Brain microvascular endothelial cell (primary cell): ENCODE measurements at regions not wholly inside any gene's neighbourhood (a gene's known extent, or its start where the extent isn't known, plus 50 kb on each side); places are given as distances from the start of the nearest gene placed in this dataset.

Source experiments
- DNase-seq: peaks from one replicate; pipeline ENCODE4 v3.0.0-alpha.2; 2020
- H3K27ac ChIP-seq: fragments of 250-450 bp; sonication (Bioruptor Pico); 2 replicates; pipeline ENCODE4 v1.5.1; 2020; ENCODE audit warnings: mild to moderate bottlenecking, moderate library complexity
- H3K27me3 ChIP-seq: fragments of 250-450 bp; sonication (Bioruptor Pico); replicated peaks from 2 replicates; pipeline ENCODE4 v1.5.1; 2020; ENCODE audit warnings: mild to moderate bottlenecking
- H3K36me3 ChIP-seq: fragments of 250-450 bp; sonication (Bioruptor Pico); replicated peaks from 2 replicates; pipeline ENCODE4 v1.5.1; 2020; ENCODE audit warnings: mild to moderate bottlenecking
- H3K4me3 ChIP-seq: 2 replicates; pipeline ENCODE4 v1.5.1; 2011; ENCODE audit warnings: low read depth, mild to moderate bottlenecking, control low read depth, low read length, moderate library complexity
- in situ Hi-C: cut with HindIII; loops from 2 replicates; pipeline ENCODE4 v1.10.0; 2017; ENCODE audit warnings: low sequenced_read_pairs, low pct_ligation_motif_present
- TF ChIP-seq, protein P1 (sequence below): IDR thresholded peaks from 2 replicates; pipeline ENCODE4 v1.5.1; 2011; ENCODE audit warnings: low read depth, mild to moderate bottlenecking, moderate library complexity, low read length, control low read depth, inconsistent platforms; ENCODE audit errors: missing control alignments

DNA sequence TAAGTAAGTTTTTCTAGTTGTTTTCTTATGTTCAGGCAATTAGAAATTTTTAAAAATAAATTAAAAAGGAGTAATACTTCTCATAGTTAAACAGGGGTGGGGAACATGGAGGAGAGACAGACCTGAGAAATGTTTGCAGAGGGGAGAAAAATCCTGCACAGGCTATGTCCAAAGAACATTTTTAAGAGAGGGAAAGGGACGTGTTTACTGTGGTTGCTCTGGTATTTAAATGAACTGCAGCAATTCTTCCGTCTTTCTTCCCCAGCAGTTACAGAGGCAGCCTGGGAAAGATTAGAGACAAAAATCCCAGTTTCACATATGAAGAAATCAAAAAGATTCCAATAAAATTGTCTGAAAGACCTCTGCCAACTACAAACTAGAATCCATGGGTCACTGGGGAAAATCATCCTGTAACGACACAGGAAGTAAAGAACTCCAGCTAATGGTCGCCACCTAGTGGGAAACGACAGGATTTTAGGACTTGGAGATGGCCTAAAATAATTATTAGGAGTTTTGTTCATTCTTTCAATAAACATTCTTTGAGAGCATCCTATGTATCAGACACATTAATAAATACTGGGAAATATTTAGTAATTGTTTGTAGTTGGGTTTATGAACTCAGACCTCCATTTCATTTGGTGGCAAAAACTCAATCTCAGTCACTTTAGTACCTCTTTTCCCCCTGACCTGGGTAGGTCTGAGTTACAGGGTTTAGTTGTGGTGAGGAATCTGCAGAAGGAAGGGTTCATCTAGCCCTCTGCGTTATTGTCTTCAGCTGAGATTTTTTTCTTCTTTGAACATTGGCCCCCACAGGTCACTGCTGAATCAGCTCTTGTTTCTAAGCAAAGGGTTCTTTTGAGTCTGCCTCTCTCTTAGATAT, 69.9 kb upstream of the GOLIM4 start:
- Histone ChIP-seq H3K36me3 (no peaks in the 10 kb centered on the region), H3K27ac (no peak overlapping the region), H3K27me3 (no peaks in the 10 kb centered on the region), H3K4me3 (no peak overlapping the region)
- in situ Hi-C loops, result no loop called here
- DNase-seq, result peak; percentile 63
- TF ChIP-seq, protein P1, sequence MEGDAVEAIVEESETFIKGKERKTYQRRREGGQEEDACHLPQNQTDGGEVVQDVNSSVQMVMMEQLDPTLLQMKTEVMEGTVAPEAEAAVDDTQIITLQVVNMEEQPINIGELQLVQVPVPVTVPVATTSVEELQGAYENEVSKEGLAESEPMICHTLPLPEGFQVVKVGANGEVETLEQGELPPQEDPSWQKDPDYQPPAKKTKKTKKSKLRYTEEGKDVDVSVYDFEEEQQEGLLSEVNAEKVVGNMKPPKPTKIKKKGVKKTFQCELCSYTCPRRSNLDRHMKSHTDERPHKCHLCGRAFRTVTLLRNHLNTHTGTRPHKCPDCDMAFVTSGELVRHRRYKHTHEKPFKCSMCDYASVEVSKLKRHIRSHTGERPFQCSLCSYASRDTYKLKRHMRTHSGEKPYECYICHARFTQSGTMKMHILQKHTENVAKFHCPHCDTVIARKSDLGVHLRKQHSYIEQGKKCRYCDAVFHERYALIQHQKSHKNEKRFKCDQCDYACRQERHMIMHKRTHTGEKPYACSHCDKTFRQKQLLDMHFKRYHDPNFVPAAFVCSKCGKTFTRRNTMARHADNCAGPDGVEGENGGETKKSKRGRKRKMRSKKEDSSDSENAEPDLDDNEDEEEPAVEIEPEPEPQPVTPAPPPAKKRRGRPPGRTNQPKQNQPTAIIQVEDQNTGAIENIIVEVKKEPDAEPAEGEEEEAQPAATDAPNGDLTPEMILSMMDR, result peak; percentile 73

GRCh38 chr3:168162172-168162571, 66.4 kb upstream of the GOLIM4 start:
- in situ Hi-C loops, result no loop called here
- TF ChIP-seq, protein P1, result no peak
- no peaks in the 10 kb centered on the region for H3K36me3 ChIP-seq
- DNase-seq, result no peak
- H3K27ac ChIP-seq, result no peak overlapping the region
- H3K27me3 ChIP-seq, result no peaks in the 10 kb centered on the region
- no peak overlapping the region for H3K4me3 ChIP-seq

DNA sequence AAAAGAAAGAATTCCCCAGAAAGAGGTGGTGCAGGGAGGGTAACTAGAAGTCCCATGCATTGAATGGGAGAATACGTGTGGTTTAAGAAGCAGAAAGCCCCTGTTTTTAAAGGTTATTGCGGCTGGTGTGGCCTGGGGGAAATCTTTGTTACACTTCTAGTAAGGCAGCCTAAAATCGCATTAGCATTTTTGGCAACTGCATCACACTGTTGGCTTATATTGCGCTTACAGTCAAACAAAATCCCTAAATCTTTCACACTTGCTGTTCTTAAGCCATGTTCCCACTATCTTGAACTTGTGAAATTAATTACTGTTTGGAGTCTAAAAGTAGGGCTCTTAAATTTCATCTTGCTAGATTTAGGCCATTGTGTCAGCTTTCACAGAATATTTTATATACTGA, 66.0 kb upstream of the GOLIM4 start:
- no peaks in the 10 kb centered on the region for H3K27me3 ChIP-seq
- DNase-seq, result no peak
- in situ Hi-C loops, result no loop called here
- TF ChIP-seq, protein P1, result no peak
- H3K27ac ChIP-seq, result no peak overlapping the region
- no peaks in the 10 kb centered on the region for H3K36me3 ChIP-seq
- no peak overlapping the region for H3K4me3 ChIP-seq

DNA sequence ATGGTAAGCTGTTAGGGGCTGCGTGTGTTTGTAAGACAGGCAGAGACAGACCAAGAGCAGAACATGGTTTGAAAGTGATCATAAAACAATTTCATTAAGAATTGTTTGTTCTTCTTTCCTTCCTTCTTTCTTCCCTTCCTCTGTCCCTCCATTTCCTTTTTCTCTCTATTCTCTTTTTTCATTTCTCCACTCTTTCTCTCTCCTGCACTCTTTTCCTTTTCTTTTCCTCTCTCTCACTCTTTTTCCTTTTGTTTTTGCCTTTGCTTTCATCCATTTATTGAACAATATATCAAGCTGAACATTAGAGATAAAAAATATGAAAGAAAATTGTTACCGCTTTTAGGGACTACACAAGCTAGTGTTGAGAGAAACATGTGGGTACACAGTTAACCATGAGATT, 62.2 kb upstream of the GOLIM4 start:
- TF ChIP-seq, protein P1, result no peak
- in situ Hi-C loops, result no loop called here
- Histone ChIP-seq H3K36me3 (no peaks in the 10 kb centered on the region), H3K4me3 (no peak overlapping the region), H3K27ac (no peak overlapping the region), H3K27me3 (no peaks in the 10 kb centered on the region)
- DNase-seq, result no peak

DNA sequence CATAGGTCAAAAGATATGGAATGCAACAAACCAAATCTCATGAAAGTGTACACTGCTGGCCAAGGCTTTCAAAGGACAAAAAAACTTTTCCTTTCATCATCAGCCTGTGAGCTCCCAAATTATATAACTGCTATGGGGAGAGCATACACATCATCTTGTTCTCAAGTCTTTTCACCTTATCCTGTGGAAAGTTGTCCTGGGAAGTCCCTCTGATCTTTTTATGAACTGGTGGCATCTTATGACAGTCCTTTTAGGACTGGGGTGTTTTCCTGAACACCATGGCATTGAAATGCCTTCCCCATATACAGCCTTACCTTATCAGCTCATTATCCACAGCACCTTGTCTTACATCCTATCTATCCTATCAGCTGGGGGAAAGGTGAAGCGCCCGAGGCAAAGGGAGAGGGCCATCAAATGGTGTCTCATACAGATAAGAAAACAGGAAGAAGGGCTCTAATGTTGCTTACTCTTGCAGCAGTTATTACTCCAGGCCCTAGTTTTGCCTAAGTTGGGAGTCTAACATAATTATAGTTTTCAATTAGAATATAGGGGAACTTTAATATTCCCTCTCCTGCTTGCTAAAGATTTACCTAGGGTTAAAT, 61.5 kb upstream of the GOLIM4 start:
- TF ChIP-seq, protein P1, result no peak
- in situ Hi-C loops, result no loop called here
- Histone ChIP-seq H3K27me3 (no peaks in the 10 kb centered on the region), H3K36me3 (no peaks in the 10 kb centered on the region), H3K4me3 (no peak overlapping the region), H3K27ac (no peak overlapping the region)
- no peak for DNase-seq
